WTC11 (cell line): ENCODE measurements at regions not wholly inside any gene's neighbourhood (a gene's known extent, or its start where the extent isn't known, plus 50 kb on each side); places are given as distances from the start of the nearest gene placed in this dataset.
A peak's percentile ranks its signal among the peaks of the same experiment; 100 is the strongest.

ENCODE experiments used
- ATAC-seq: fragments of 200-7000 bp; cut with Tn5 transposase; 2 replicates; pipeline ENCODE4 v1.10.0; 2021; ENCODE audit warnings: mild to moderate bottlenecking, moderate library complexity
- CTCF ChIA-PET: fragments of 300-600 bp; sonication (Branson Sonifier 250); formaldehyde crosslinking; loops from one replicate; lab custom pipeline; 2021; ENCODE audit warnings: antibody characterized with exemption; lab: Charles Lee
- POLR2A ChIA-PET: fragments of 350-600 bp; sonication (Branson Sonifier 250); formaldehyde crosslinking; loops from one replicate; lab custom pipeline; 2021; ENCODE audit warnings: antibody characterized with exemption; lab: Charles Lee
- DNase-seq: peaks from one replicate; pipeline ENCODE4 v3.0.0; 2021; ENCODE audit warnings: low spot score
- H3K27ac Mint-ChIP-seq: 2 replicates; pipeline ENCODE4 v1.8.0; 2021; ENCODE audit warnings: mixed read lengths
- H3K27me3 Mint-ChIP-seq: 2 replicates; pipeline ENCODE4 v1.8.0; 2021; ENCODE audit warnings: low read depth, mild to moderate bottlenecking, moderate library complexity, mixed read lengths
- H3K36me3 Mint-ChIP-seq: 2 replicates; pipeline ENCODE4 v1.8.0; 2021; ENCODE audit warnings: mixed read lengths
- H3K4me1 Mint-ChIP-seq: 2 replicates; pipeline ENCODE4 v1.8.0; 2022; ENCODE audit warnings: mixed read lengths
- H3K4me3 Mint-ChIP-seq: 2 replicates; pipeline ENCODE4 v1.8.0; 2021; ENCODE audit warnings: mild to moderate bottlenecking, moderate library complexity, mixed read lengths
- H3K9me3 Mint-ChIP-seq: 2 replicates; pipeline ENCODE4 v1.8.0; 2021; ENCODE audit warnings: mixed read lengths
- CBFB ChIP-seq: sonication (generic); formaldehyde crosslinking; IDR thresholded peaks from 2 replicates; pipeline ENCODE4 v1.8.1; 2022; ENCODE audit warnings: mild to moderate bottlenecking, low read depth, missing genetic modification reagents
- ELF4 ChIP-seq: sonication (generic); formaldehyde crosslinking; IDR thresholded peaks from 2 replicates; pipeline ENCODE4 v1.8.1; 2022; ENCODE audit warnings: low read depth, mild to moderate bottlenecking, moderate library complexity, missing genetic modification reagents
- FOXP1 ChIP-seq: sonication (generic); formaldehyde crosslinking; IDR thresholded peaks from 2 replicates; pipeline ENCODE4 v1.8.0; 2022; ENCODE audit warnings: missing genetic modification reagents, mild to moderate bottlenecking, moderate library complexity, borderline replicate concordance
- HMGA2 ChIP-seq: fragments of 250-450 bp; sonication (Bioruptor Pico); IDR thresholded peaks from 2 replicates; pipeline ENCODE4 v1.4.0; 2021; ENCODE audit warnings: mild to moderate bottlenecking, moderate library complexity
- IRF2 ChIP-seq: sonication (generic); formaldehyde crosslinking; IDR thresholded peaks from 2 replicates; pipeline ENCODE4 v1.8.0; 2022; ENCODE audit warnings: low read depth, missing genetic modification reagents, borderline replicate concordance
- JAZF1 ChIP-seq: fragments of 250-450 bp; sonication (Bioruptor Pico); IDR thresholded peaks from 2 replicates; pipeline ENCODE4 v1.9.0; 2021; ENCODE audit warnings: moderate library complexity, mild to moderate bottlenecking, inconsistent platforms
- JUN ChIP-seq: sonication (generic); formaldehyde crosslinking; IDR thresholded peaks from 2 replicates; pipeline ENCODE4 v1.8.0; 2023; ENCODE audit warnings: mild to moderate bottlenecking, missing genetic modification reagents
- MYBL2 ChIP-seq: sonication (generic); formaldehyde crosslinking; IDR thresholded peaks from 2 replicates; pipeline ENCODE4 v1.8.1; 2023; ENCODE audit warnings: mild to moderate bottlenecking, moderate library complexity, missing genetic modification reagents
- NFE2L1 ChIP-seq: sonication (generic); formaldehyde crosslinking; IDR thresholded peaks from 2 replicates; pipeline ENCODE4 v1.8.1; 2023; ENCODE audit warnings: missing genetic modification reagents
- NR1H2 ChIP-seq: sonication (generic); formaldehyde crosslinking; IDR thresholded peaks from 2 replicates; pipeline ENCODE4 v1.9.0; 2021; ENCODE audit warnings: mild to moderate bottlenecking, moderate library complexity, missing genetic modification reagents
- NR2C2 ChIP-seq: sonication (generic); formaldehyde crosslinking; IDR thresholded peaks from 2 replicates; pipeline ENCODE4 v1.8.0; 2022; ENCODE audit warnings: mild to moderate bottlenecking, missing genetic modification reagents
- RELA ChIP-seq: sonication (generic); formaldehyde crosslinking; IDR thresholded peaks from 2 replicates; pipeline ENCODE4 v1.8.1; 2022; ENCODE audit warnings: missing genetic modification reagents, mild to moderate bottlenecking, borderline replicate concordance
- TCF7 ChIP-seq: sonication (generic); formaldehyde crosslinking; IDR thresholded peaks from 2 replicates; pipeline ENCODE4 v1.8.0; 2022; ENCODE audit warnings: mild to moderate bottlenecking, low read depth, missing genetic modification reagents, moderate library complexity
- TEAD1 ChIP-seq: sonication (generic); formaldehyde crosslinking; IDR thresholded peaks from 2 replicates; pipeline ENCODE4 v1.8.0; 2022; ENCODE audit warnings: mild to moderate bottlenecking, missing genetic modification reagents
- TEAD4 ChIP-seq: sonication (generic); formaldehyde crosslinking; IDR thresholded peaks from 2 replicates; pipeline ENCODE4 v1.8.0; 2022; ENCODE audit warnings: mild to moderate bottlenecking, missing genetic modification reagents
- ZBTB21 ChIP-seq: sonication (generic); formaldehyde crosslinking; IDR thresholded peaks from 2 replicates; pipeline ENCODE4 v1.8.1; 2023; ENCODE audit warnings: mild to moderate bottlenecking, missing genetic modification reagents, borderline replicate concordance
- ZNF121 ChIP-seq: sonication (generic); formaldehyde crosslinking; IDR thresholded peaks from 2 replicates; pipeline ENCODE4 v1.8.0; 2023; ENCODE audit warnings: missing genetic modification reagents
- ZNF219 ChIP-seq: sonication (generic); formaldehyde crosslinking; IDR thresholded peaks from 2 replicates; pipeline ENCODE4 v1.8.0; 2023; ENCODE audit warnings: missing genetic modification reagents, mild to moderate bottlenecking, borderline replicate concordance
- TF ChIP-seq, protein P1 (sequence below): sonication (generic); formaldehyde crosslinking; IDR thresholded peaks from 2 replicates; pipeline ENCODE4 v1.8.1; 2022; ENCODE audit warnings: mild to moderate bottlenecking, missing genetic modification reagents, moderate library complexity, borderline replicate concordance
- TF ChIP-seq, protein P2 (sequence below): sonication (generic); formaldehyde crosslinking; IDR thresholded peaks from 2 replicates; pipeline ENCODE4 v1.8.1; 2023; ENCODE audit warnings: mild to moderate bottlenecking, missing genetic modification reagents, moderate library complexity
- TF ChIP-seq, protein P3 (sequence below): sonication (generic); formaldehyde crosslinking; IDR thresholded peaks from 2 replicates; pipeline ENCODE4 v1.8.0; 2022; ENCODE audit warnings: mild to moderate bottlenecking, missing genetic modification reagents
- TF ChIP-seq, protein P4 (sequence below): sonication (generic); formaldehyde crosslinking; IDR thresholded peaks from 2 replicates; pipeline ENCODE4 v1.8.0; 2023; ENCODE audit warnings: mild to moderate bottlenecking, missing genetic modification reagents
- TF ChIP-seq, protein P5 (sequence below): sonication (generic); formaldehyde crosslinking; IDR thresholded peaks from 2 replicates; pipeline ENCODE4 v1.8.0; 2023; ENCODE audit warnings: missing genetic modification reagents
- TF ChIP-seq, protein P6 (sequence below): sonication (generic); formaldehyde crosslinking; IDR thresholded peaks from 2 replicates; pipeline ENCODE4 v1.8.1; 2023; ENCODE audit warnings: mild to moderate bottlenecking, missing genetic modification reagents

DNA sequence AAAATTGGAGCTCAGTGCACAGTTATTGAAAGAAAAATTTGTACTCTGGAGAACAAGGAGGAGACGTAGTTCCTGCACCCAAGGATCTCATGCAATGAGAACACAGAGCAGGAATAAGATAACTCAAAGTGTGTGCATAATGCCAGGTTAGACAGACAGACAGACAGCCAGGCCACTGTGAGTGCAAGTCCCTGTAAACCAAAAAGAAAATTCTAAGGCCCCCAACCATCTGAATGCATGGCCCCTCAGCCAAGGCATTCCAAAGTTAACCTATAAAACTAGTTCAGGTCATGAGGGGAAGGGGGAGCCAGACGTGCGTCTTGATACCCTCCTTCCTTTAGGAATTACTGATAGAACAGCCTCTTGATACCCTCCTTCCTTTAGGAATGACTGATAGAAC, 94.5 kb upstream of the ENPP6 start:
- CTCF ChIA-PET: no interaction called here
- Mint-ChIP-seq H3K27me3 (no peaks in the 10 kb centered on the region; the same call in 1 of the 2 replicates), H3K4me1 (peaks cover 30% of the 10 kb centered on the region), H3K36me3 (no peaks in the 10 kb centered on the region)
- DNase-seq (no peak), ATAC-seq (no peak)
- TF ChIP-seq TCF7 (no peak), TEAD4 (CRISPR knock-in tag) (no peak), RELA (CRISPR knock-in tag) (no peak), JAZF1 (CRISPR knock-in tag) (no peak), JUN (CRISPR knock-in tag) (no peak), NR1H2 (CRISPR knock-in tag) (no peak), NR2C2 (CRISPR knock-in tag) (no peak), ZNF219 (CRISPR knock-in tag) (no peak), IRF2 (CRISPR knock-in tag) (no peak)
- TF ChIP-seq, protein P1, sequence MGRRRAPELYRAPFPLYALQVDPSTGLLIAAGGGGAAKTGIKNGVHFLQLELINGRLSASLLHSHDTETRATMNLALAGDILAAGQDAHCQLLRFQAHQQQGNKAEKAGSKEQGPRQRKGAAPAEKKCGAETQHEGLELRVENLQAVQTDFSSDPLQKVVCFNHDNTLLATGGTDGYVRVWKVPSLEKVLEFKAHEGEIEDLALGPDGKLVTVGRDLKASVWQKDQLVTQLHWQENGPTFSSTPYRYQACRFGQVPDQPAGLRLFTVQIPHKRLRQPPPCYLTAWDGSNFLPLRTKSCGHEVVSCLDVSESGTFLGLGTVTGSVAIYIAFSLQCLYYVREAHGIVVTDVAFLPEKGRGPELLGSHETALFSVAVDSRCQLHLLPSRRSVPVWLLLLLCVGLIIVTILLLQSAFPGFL (CRISPR knock-in tag): no peak
- TF ChIP-seq, protein P2, sequence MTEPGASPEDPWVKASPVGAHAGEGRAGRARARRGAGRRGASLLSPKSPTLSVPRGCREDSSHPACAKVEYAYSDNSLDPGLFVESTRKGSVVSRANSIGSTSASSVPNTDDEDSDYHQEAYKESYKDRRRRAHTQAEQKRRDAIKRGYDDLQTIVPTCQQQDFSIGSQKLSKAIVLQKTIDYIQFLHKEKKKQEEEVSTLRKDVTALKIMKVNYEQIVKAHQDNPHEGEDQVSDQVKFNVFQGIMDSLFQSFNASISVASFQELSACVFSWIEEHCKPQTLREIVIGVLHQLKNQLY: no peak
- TF ChIP-seq, all 79 proteins: peak for 0
- POLR2A ChIA-PET: no interaction called here
- Mint-ChIP-seq H3K9me3 (peaks cover 7% of the 10 kb centered on the region), H3K4me3 (no peak overlapping the region), H3K27ac (no peak overlapping the region)

DNA sequence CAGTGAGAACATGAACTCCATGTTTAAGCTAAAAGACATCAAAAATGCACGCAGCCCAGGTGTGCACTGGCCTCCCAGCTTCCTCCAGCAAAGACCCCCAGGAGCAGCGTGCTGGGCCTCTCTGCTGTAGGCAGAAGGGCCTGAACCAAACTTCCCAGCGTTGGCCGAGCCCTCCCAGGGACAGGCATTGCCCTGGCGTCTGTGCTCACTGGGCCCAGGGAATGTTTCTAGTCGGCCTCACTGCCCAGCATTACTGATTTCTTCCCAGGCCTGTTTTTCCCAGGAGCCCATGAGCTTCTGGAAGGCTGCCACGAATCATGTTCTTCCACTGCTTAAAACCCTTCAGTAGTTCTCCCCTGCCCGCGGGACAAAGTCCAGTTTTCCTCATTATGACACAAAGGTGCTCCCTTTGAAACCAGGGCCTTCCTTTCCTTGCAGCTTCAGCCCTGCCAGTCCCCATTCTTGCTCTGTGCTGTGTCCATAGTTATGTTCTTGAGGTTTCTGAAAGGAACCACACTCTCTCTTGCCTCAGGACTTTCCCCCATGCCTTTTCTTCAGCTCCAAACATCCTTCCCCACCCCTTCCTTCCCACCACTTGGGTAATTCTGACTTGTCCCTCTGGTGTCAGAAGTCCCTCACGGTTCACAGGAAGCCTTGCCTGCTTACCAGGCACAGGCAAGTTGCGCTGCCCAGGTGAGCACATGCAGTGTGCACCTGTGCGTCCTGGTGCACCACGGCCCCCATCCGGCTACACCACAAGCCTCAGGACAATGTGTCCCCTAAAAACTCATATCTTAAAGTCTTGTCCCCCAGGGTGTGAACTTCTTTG, 93.4 kb upstream of the ENPP6 start:
- Mint-ChIP-seq H3K9me3 (peaks cover 7% of the 10 kb centered on the region), H3K27ac (no peak overlapping the region), H3K4me1 (peaks cover 30% of the 10 kb centered on the region), H3K36me3 (no peaks in the 10 kb centered on the region), H3K27me3 (no peaks in the 10 kb centered on the region; the same call in 1 of the 2 replicates), H3K4me3 (no peak overlapping the region)
- no peak for ATAC-seq
- ChIA-PET POLR2A (no interaction called here), CTCF (interaction anchor here (0.6 kb wide), 1 partner anchor 159 kb away, joined by 3 read pairs; no protein-coding TSS in a partner anchor)
- TF ChIP-seq, protein P3, sequence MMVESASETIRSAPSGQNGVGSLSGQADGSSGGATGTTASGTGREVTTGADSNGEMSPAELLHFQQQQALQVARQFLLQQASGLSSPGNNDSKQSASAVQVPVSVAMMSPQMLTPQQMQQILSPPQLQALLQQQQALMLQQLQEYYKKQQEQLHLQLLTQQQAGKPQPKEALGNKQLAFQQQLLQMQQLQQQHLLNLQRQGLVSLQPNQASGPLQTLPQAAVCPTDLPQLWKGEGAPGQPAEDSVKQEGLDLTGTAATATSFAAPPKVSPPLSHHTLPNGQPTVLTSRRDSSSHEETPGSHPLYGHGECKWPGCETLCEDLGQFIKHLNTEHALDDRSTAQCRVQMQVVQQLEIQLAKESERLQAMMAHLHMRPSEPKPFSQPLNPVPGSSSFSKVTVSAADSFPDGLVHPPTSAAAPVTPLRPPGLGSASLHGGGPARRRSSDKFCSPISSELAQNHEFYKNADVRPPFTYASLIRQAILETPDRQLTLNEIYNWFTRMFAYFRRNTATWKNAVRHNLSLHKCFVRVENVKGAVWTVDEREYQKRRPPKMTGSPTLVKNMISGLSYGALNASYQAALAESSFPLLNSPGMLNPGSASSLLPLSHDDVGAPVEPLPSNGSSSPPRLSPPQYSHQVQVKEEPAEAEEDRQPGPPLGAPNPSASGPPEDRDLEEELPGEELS (CRISPR knock-in tag): no peak
- TF ChIP-seq JAZF1 (CRISPR knock-in tag): no peak
- no peak for TF ChIP-seq NFE2L1 (CRISPR knock-in tag)
- no peak for TF ChIP-seq ZBTB21 (CRISPR knock-in tag)
- no peak for DNase-seq

DNA sequence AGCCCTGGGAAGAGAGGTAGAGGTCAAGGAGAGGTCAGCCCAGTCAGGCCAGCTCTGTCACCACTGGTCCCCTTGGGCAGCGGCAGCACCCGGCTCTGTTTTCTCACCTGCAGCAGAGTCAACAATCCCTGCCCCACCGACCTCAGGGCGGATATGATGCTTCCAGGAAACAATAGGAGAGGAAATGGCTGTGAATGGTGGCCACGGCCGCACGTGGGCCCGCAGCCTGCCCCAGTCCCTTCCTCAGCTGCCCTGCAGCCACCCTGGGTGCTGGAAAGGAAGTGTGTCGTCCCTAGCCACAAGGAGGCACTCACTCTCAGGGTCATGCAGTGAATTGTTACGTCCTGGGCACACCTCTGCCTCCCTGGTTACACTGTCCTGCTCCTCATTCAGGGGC, 92.5 kb upstream of the ENPP6 start:
- Mint-ChIP-seq H3K27ac (no peak overlapping the region), H3K27me3 (no peaks in the 10 kb centered on the region), H3K4me1 (peaks cover 30% of the 10 kb centered on the region), H3K4me3 (no peak overlapping the region), H3K36me3 (no peaks in the 10 kb centered on the region), H3K9me3 (peaks cover 11% of the 10 kb centered on the region)
- ATAC-seq: peak; percentile 85
- CTCF ChIA-PET: interaction anchor here (0.6 to 0.9 kb wide), 2 partner anchors 75 to 160 kb away, joined by 3 read pairs; no protein-coding TSS in a partner anchor
- peak; percentile 27 for DNase-seq
- POLR2A ChIA-PET: no interaction called here
- TF ChIP-seq, protein P4, sequence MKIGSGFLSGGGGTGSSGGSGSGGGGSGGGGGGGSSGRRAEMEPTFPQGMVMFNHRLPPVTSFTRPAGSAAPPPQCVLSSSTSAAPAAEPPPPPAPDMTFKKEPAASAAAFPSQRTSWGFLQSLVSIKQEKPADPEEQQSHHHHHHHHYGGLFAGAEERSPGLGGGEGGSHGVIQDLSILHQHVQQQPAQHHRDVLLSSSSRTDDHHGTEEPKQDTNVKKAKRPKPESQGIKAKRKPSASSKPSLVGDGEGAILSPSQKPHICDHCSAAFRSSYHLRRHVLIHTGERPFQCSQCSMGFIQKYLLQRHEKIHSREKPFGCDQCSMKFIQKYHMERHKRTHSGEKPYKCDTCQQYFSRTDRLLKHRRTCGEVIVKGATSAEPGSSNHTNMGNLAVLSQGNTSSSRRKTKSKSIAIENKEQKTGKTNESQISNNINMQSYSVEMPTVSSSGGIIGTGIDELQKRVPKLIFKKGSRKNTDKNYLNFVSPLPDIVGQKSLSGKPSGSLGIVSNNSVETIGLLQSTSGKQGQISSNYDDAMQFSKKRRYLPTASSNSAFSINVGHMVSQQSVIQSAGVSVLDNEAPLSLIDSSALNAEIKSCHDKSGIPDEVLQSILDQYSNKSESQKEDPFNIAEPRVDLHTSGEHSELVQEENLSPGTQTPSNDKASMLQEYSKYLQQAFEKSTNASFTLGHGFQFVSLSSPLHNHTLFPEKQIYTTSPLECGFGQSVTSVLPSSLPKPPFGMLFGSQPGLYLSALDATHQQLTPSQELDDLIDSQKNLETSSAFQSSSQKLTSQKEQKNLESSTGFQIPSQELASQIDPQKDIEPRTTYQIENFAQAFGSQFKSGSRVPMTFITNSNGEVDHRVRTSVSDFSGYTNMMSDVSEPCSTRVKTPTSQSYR (CRISPR knock-in tag): no peak
- no peak for TF ChIP-seq MYBL2
- TF ChIP-seq, protein P5, sequence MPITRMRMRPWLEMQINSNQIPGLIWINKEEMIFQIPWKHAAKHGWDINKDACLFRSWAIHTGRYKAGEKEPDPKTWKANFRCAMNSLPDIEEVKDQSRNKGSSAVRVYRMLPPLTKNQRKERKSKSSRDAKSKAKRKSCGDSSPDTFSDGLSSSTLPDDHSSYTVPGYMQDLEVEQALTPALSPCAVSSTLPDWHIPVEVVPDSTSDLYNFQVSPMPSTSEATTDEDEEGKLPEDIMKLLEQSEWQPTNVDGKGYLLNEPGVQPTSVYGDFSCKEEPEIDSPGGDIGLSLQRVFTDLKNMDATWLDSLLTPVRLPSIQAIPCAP (CRISPR knock-in tag): no peak
- TF ChIP-seq CBFB (CRISPR knock-in tag): no peak
- no peak for TF ChIP-seq NR2C2 (CRISPR knock-in tag)
- no peak for TF ChIP-seq ELF4 (CRISPR knock-in tag)
- TF ChIP-seq, protein P6, sequence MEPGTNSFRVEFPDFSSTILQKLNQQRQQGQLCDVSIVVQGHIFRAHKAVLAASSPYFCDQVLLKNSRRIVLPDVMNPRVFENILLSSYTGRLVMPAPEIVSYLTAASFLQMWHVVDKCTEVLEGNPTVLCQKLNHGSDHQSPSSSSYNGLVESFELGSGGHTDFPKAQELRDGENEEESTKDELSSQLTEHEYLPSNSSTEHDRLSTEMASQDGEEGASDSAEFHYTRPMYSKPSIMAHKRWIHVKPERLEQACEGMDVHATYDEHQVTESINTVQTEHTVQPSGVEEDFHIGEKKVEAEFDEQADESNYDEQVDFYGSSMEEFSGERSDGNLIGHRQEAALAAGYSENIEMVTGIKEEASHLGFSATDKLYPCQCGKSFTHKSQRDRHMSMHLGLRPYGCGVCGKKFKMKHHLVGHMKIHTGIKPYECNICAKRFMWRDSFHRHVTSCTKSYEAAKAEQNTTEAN: peak; percentile 51; the same call in 1 of the 2 replicates
- TF ChIP-seq FOXP1 (CRISPR knock-in tag): 0 out of 2 replicates have a peak, but pooled peaks have one; percentile 30
- no peak for TF ChIP-seq HMGA2 (CRISPR knock-in tag)
- no peak for TF ChIP-seq TEAD1 (CRISPR knock-in tag)
- TF ChIP-seq ZNF121 (CRISPR knock-in tag): peak; percentile 61
